ENCODE measurements at regions not wholly inside any gene's neighbourhood (a gene's known extent, or its start where the extent isn't known, plus 50 kb on each side); places are given as distances from the start of the nearest gene placed in this dataset.

DNA sequence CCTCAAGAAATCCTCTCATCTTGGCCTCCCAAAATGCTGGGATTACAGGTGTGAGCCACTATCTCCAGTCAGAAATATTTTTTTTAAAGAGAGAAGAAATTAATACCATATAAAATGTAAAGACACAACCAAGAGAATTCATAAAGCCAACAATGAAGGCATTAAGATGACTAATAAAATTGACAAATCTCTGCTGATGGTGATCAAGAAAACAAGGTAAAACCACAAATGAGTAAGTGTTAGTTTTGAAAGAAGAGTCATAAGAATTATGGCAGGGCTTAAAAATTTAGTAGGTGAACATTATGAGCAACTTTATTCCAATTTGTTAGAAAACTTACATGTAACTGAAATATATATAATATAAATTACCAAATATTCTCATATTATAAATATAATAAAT is 752.8 kb upstream of the CELF4 start:
- H3K27me3 ChIP-seq (replicated peaks; ENCODE audit: insufficient read depth) = no peaks in the 10 kb centered on the region
- TF ChIP-seq CTCF (IDR thresholded peaks at IDR 0.05) = no peak
- H3K27ac ChIP-seq = no peak overlapping the region
- H3K4me1 ChIP-seq (ENCODE audit: control insufficient read depth in 1 of 2, low read depth in 2 of 2) = no peaks in the 10 kb centered on the region
- ATAC-seq (ENCODE audit: insufficient number of reproducible peaks, low FRiP score, low read depth) (no peak), DNase-seq (ENCODE audit: low spot score) (no peak)
- no peak overlapping the region for H3K4me3 ChIP-seq
- H3K36me3 ChIP-seq = no peaks in the 10 kb centered on the region
- no peaks in the 10 kb centered on the region for H3K9me3 ChIP-seq

DNA sequence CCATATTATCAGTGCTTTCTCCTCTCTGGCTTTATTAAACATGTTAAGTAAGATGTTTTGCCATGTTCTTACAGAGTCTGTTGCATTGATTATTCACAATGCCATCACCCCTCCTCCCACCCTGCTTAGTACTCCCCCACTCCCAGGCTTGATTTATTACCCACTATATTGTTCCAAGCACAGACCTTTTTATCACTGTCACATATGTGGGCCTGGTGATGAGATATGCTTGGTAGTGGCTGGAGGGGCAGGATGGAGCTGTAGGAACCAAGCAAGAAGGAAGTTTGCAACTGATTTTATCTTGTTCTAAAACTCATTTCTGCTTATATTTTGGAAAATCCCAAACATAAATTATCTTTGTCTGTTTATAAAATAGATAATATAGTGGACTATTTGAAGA is 748.2 kb upstream of the CELF4 start:
- ATAC-seq (ENCODE audit: insufficient number of reproducible peaks, low FRiP score, low read depth) (no peak), DNase-seq (ENCODE audit: low spot score) (no peak)
- Histone ChIP-seq H3K27ac (no peak overlapping the region), H3K4me3 (no peak overlapping the region), H3K36me3 (no peaks in the 10 kb centered on the region), H3K27me3 (replicated peaks; ENCODE audit: insufficient read depth) (no peaks in the 10 kb centered on the region), H3K4me1 (ENCODE audit: control insufficient read depth in 1 of 2, low read depth in 2 of 2) (no peaks in the 10 kb centered on the region), H3K9me3 (no peaks in the 10 kb centered on the region)
- TF ChIP-seq CTCF (IDR thresholded peaks at IDR 0.05) = no peak

DNA sequence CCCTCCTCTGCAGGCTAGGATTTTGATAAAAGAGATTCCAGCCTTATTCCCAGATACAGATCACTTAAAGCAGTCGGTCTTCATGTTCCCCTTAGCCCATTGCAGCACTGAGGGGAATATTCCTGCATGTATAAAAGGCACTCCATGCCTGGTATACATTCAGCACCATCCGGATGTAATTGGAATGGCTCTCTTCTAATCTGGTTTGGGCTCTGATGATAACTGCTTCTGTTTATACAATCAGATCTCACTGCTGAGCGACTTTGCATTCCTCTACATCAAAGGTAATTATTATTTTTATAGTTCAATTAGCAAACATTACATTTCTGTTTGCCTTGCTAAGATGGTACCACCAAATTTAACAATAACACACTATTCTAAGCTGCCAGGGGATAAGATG is 746.9 kb upstream of the CELF4 start:
- ATAC-seq (ENCODE audit: insufficient number of reproducible peaks, low FRiP score, low read depth) = no peak
- Histone ChIP-seq H3K27ac (no peak overlapping the region), H3K9me3 (no peaks in the 10 kb centered on the region), H3K4me1 (ENCODE audit: control insufficient read depth in 1 of 2, low read depth in 2 of 2) (no peaks in the 10 kb centered on the region), H3K27me3 (replicated peaks; ENCODE audit: insufficient read depth) (no peaks in the 10 kb centered on the region), H3K36me3 (no peaks in the 10 kb centered on the region), H3K4me3 (no peak overlapping the region)
- no peak for DNase-seq (ENCODE audit: low spot score)
- TF ChIP-seq CTCF (IDR thresholded peaks at IDR 0.05) = no peak

- no peak overlapping the region for H3K4me3 ChIP-seq
- H3K27me3 ChIP-seq (replicated peaks; ENCODE audit: insufficient read depth) = no peaks in the 10 kb centered on the region
- no peaks in the 10 kb centered on the region for H3K9me3 ChIP-seq
- DNase-seq (ENCODE audit: low spot score) (no peak), ATAC-seq (ENCODE audit: insufficient number of reproducible peaks, low FRiP score, low read depth) (no peak)
- H3K36me3 ChIP-seq = no peaks in the 10 kb centered on the region
- no peak overlapping the region for H3K27ac ChIP-seq
- no peak for TF ChIP-seq CTCF (IDR thresholded peaks at IDR 0.05)
- no peaks in the 10 kb centered on the region for H3K4me1 ChIP-seq (ENCODE audit: control insufficient read depth in 1 of 2, low read depth in 2 of 2)
Observed at GRCh38 chr18:38310936-38311335, 745.3 kb upstream of the CELF4 start.

DNA sequence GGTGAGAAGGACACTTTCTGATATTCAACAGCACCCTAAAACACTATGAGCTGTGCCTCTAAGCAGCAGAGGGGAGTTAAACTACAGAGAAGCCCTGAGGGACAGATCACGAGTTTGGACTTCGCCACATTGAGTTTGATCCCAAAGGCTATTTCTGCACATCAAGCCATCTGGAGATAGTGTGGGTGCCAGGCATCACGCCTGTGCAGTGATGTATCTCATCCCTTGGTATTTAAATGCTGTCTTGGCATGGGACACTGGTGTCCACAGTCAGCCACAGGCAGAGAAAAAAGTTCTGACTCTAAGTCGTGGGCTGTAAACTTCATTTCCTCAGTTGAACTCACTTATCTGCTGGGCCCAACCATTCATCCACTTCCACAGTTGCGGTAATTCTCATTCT is 742.3 kb upstream of the CELF4 start:
- H3K9me3 ChIP-seq = no peaks in the 10 kb centered on the region
- H3K27ac ChIP-seq = no peak overlapping the region
- DNase-seq (ENCODE audit: low spot score) = no peak
- ATAC-seq (ENCODE audit: insufficient number of reproducible peaks, low FRiP score, low read depth) = no peak
- H3K36me3 ChIP-seq = no peaks in the 10 kb centered on the region
- no peak for TF ChIP-seq CTCF (IDR thresholded peaks at IDR 0.05)
- H3K4me3 ChIP-seq = no peak overlapping the region
- no peaks in the 10 kb centered on the region for H3K27me3 ChIP-seq (replicated peaks; ENCODE audit: insufficient read depth)
- no peaks in the 10 kb centered on the region for H3K4me1 ChIP-seq (ENCODE audit: control insufficient read depth in 1 of 2, low read depth in 2 of 2)
